ENCODE measurements at regions not wholly inside any gene's neighbourhood (a gene's known extent, or its start where the extent isn't known, plus 50 kb on each side); places are given as distances from the start of the nearest gene placed in this dataset.

- Histone ChIP-seq H3K36me3 (replicated peaks in 1 of 2; ENCODE audit: control insufficient read depth in 2 of 2, insufficient read depth in 2 of 2, low read length in 2 of 2) (no peaks in the 10 kb centered on the region), H2AK5ac (ENCODE audit: low read depth, low read length) (no peak overlapping the region), H3K4me2 (ENCODE audit: insufficient read depth, low read length, poor library complexity, severe bottlenecking) (no peak overlapping the region), H3K27me3 (ENCODE audit: control insufficient read depth in 3 of 3, insufficient read depth in 3 of 3, low read depth in 1 of 3, low read length in 3 of 3) (no peaks in the 10 kb centered on the region), H3K4me1 (ENCODE audit: control insufficient read depth in 2 of 2, insufficient read depth in 1 of 2, low read depth in 1 of 2, low read length in 2 of 2) (no peaks in the 10 kb centered on the region), H3K27ac (replicated peaks; ENCODE audit: low read length) (no peak overlapping the region), H3K18ac (ENCODE audit: low read length) (no peak overlapping the region), H3K23ac (ENCODE audit: low read depth, low read length, poor library complexity) (no peak overlapping the region), H3K79me1 (ENCODE audit: low read depth, low read length) (no peaks in the 10 kb centered on the region), H2BK15ac (ENCODE audit: low read length) (no peak overlapping the region), H2BK12ac (ENCODE audit: low read length) (no peak overlapping the region), H2AFZ (ENCODE audit: low read length) (no peak overlapping the region), H3K9me3 (replicated peaks in 1 of 2; ENCODE audit: control insufficient read depth in 2 of 2, insufficient read depth in 1 of 2, low read depth in 1 of 2, low read length in 2 of 2) (peaks cover 0 to 2% of the 10 kb centered on the region in 2 donors), H3K4me3 (ENCODE audit: low read length in 2 of 2) (no peak overlapping the region), H3K14ac (ENCODE audit: low read length) (no peak overlapping the region), H3K9ac (ENCODE audit: low read depth, low read length, poor library complexity) (no peak overlapping the region), H3K4ac (ENCODE audit: low read length) (no peak overlapping the region), H2BK120ac (ENCODE audit: low read depth, low read length) (no peak overlapping the region), H4K91ac (ENCODE audit: low read depth, low read length, poor library complexity) (no peak overlapping the region), H4K8ac (ENCODE audit: low read depth, low read length) (no peak overlapping the region), H2BK5ac (ENCODE audit: low read length) (no peak overlapping the region)
- no CpG with 5 or more reads among the region's 1 CpG for WGBS, 2 donors (ENCODE audit: extremely low coverage in 2 of 2, insufficient read length in 2 of 2, insufficient replicate concordance in 1 of 2)
- DNase-seq (ENCODE audit: low spot score), result no peak
Measured at GRCh38 chr20:39766333-39766732, 804.2 kb downstream of the DHX35 start.

DNA sequence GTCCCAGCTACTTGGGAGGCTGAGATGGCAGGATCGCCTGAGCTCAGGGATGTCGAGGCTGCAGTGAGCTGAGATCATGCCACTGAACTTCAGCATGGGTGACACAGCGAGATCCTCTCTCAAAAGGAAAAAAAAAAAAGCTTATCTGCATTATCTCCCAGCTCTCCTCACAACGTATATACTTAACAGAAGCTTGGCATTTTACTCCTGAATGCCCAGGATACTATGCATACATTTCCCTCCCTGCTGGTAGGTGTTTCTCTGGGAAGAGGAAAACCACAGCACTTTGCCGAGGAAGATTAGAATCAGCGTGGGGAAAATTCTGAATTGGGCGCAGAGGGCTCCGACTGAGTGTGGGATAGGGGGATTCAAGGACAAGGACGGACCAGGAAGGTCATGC is 800.6 kb downstream of the DHX35 start:
- Histone ChIP-seq H2BK15ac (ENCODE audit: low read length) (no peak overlapping the region), H2AK5ac (ENCODE audit: low read depth, low read length) (no peak overlapping the region), H3K27me3 (ENCODE audit: control insufficient read depth in 3 of 3, insufficient read depth in 3 of 3, low read depth in 1 of 3, low read length in 3 of 3) (no peaks in the 10 kb centered on the region), H4K8ac (ENCODE audit: low read depth, low read length) (no peak overlapping the region), H3K9ac (ENCODE audit: low read depth, low read length, poor library complexity) (no peak overlapping the region), H3K14ac (ENCODE audit: low read length) (no peak overlapping the region), H3K4me1 (ENCODE audit: control insufficient read depth in 2 of 2, insufficient read depth in 1 of 2, low read depth in 1 of 2, low read length in 2 of 2) (no peaks in the 10 kb centered on the region), H3K36me3 (replicated peaks in 1 of 2; ENCODE audit: control insufficient read depth in 2 of 2, insufficient read depth in 2 of 2, low read length in 2 of 2) (no peaks in the 10 kb centered on the region), H3K18ac (ENCODE audit: low read length) (no peak overlapping the region), H2BK5ac (ENCODE audit: low read length) (no peak overlapping the region), H3K4me2 (ENCODE audit: insufficient read depth, low read length, poor library complexity, severe bottlenecking) (no peak overlapping the region), H2BK12ac (ENCODE audit: low read length) (no peak overlapping the region), H3K9me3 (replicated peaks in 1 of 2; ENCODE audit: control insufficient read depth in 2 of 2, insufficient read depth in 1 of 2, low read depth in 1 of 2, low read length in 2 of 2) (no peaks in the 10 kb centered on the region), H4K91ac (ENCODE audit: low read depth, low read length, poor library complexity) (no peak overlapping the region), H2AFZ (ENCODE audit: low read length) (no peak overlapping the region), H3K27ac (replicated peaks; ENCODE audit: low read length) (no peak overlapping the region), H3K4me3 (ENCODE audit: low read length in 2 of 2) (no peak overlapping the region), H2BK120ac (ENCODE audit: low read depth, low read length) (no peak overlapping the region), H3K79me1 (ENCODE audit: low read depth, low read length) (no peaks in the 10 kb centered on the region), H3K23ac (ENCODE audit: low read depth, low read length, poor library complexity) (no peak overlapping the region), H3K4ac (ENCODE audit: low read length) (no peak overlapping the region)
- WGBS, 2 donors (ENCODE audit: extremely low coverage in 2 of 2, insufficient read length in 2 of 2, insufficient replicate concordance in 1 of 2), result no CpG with 5 or more reads among the region's 9 CpGs
- DNase-seq (ENCODE audit: low spot score), result no peak

DNA sequence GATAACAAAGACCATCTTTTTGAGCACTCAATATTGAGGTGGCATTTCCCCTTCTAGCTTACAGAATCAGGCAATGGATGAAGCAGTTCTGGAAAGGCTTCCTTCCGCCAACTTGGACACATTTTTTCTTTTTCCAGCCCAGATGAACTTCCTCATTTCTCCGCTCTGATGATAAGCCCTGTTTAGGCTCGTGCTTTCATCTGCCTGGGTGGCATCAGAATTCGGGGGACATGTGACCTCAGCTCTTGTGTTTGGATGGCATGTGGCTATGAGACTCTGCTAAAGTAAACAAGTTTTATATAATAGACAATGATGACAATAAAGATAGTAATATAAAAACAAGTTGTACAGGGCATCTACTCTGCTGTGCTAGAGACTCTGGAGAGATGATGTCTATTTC is 796.7 kb downstream of the DHX35 start:
- WGBS, 2 donors (ENCODE audit: extremely low coverage in 2 of 2, insufficient read length in 2 of 2, insufficient replicate concordance in 1 of 2), result no CpG with 5 or more reads among the region's 4 CpGs
- Histone ChIP-seq H3K27me3 (ENCODE audit: control insufficient read depth in 3 of 3, insufficient read depth in 3 of 3, low read depth in 1 of 3, low read length in 3 of 3) (no peaks in the 10 kb centered on the region), H3K14ac (ENCODE audit: low read length) (no peak overlapping the region), H4K8ac (ENCODE audit: low read depth, low read length) (no peak overlapping the region), H2AK5ac (ENCODE audit: low read depth, low read length) (no peak overlapping the region), H3K9ac (ENCODE audit: low read depth, low read length, poor library complexity) (no peak overlapping the region), H3K9me3 (replicated peaks in 1 of 2; ENCODE audit: control insufficient read depth in 2 of 2, insufficient read depth in 1 of 2, low read depth in 1 of 2, low read length in 2 of 2) (no peaks in the 10 kb centered on the region), H3K27ac (replicated peaks; ENCODE audit: low read length) (no peak overlapping the region), H3K23ac (ENCODE audit: low read depth, low read length, poor library complexity) (no peak overlapping the region), H4K91ac (ENCODE audit: low read depth, low read length, poor library complexity) (no peak overlapping the region), H2AFZ (ENCODE audit: low read length) (no peak overlapping the region), H2BK120ac (ENCODE audit: low read depth, low read length) (no peak overlapping the region), H3K4me3 (ENCODE audit: low read length in 2 of 2) (no peak overlapping the region), H3K4ac (ENCODE audit: low read length) (no peak overlapping the region), H2BK15ac (ENCODE audit: low read length) (no peak overlapping the region), H3K4me2 (ENCODE audit: insufficient read depth, low read length, poor library complexity, severe bottlenecking) (no peak overlapping the region), H3K79me1 (ENCODE audit: low read depth, low read length) (no peaks in the 10 kb centered on the region), H3K36me3 (replicated peaks in 1 of 2; ENCODE audit: control insufficient read depth in 2 of 2, insufficient read depth in 2 of 2, low read length in 2 of 2) (no peaks in the 10 kb centered on the region), H3K4me1 (ENCODE audit: control insufficient read depth in 2 of 2, insufficient read depth in 1 of 2, low read depth in 1 of 2, low read length in 2 of 2) (no peaks in the 10 kb centered on the region), H3K18ac (ENCODE audit: low read length) (no peak overlapping the region), H2BK12ac (ENCODE audit: low read length) (no peak overlapping the region), H2BK5ac (ENCODE audit: low read length) (no peak overlapping the region)
- DNase-seq (ENCODE audit: low spot score), result no peak

DNA sequence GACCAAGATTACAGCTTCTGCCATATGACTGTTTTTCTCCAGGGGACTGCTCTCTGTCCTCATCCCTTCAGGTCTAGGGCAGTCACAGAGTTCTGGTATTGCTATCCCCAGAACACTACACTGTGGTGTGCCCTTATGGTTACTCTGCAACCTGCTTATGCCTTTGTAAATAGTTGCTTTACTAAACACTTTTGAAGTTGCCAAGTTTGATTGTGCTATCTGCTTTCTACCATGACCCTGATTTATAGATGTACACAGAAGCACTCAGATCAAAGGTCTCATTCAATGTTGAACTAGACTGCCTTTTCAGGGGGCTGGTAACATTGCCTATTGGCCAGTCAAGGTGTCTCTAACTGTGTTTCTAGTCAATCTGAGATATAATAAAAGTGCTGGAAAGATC is 794.7 kb downstream of the DHX35 start:
- H3K27ac ChIP-seq (replicated peaks; ENCODE audit: low read length), result no peak overlapping the region
- H2AFZ ChIP-seq (ENCODE audit: low read length), result no peak overlapping the region
- DNase-seq (ENCODE audit: low spot score), result no peak

More for the DNA sequence above, 794.7 kb downstream of the DHX35 start:
- Histone ChIP-seq H3K4me1 (ENCODE audit: control insufficient read depth in 2 of 2, insufficient read depth in 1 of 2, low read depth in 1 of 2, low read length in 2 of 2) (no peaks in the 10 kb centered on the region), H4K8ac (ENCODE audit: low read depth, low read length) (no peak overlapping the region), H2BK12ac (ENCODE audit: low read length) (no peak overlapping the region), H3K4me2 (ENCODE audit: insufficient read depth, low read length, poor library complexity, severe bottlenecking) (no peak overlapping the region), H3K14ac (ENCODE audit: low read length) (no peak overlapping the region), H3K27me3 (ENCODE audit: control insufficient read depth in 3 of 3, insufficient read depth in 3 of 3, low read depth in 1 of 3, low read length in 3 of 3) (no peaks in the 10 kb centered on the region), H3K18ac (ENCODE audit: low read length) (no peak overlapping the region), H2AK5ac (ENCODE audit: low read depth, low read length) (no peak overlapping the region), H2BK120ac (ENCODE audit: low read depth, low read length) (no peak overlapping the region), H3K4me3 (ENCODE audit: low read length in 2 of 2) (no peak overlapping the region), H2BK5ac (ENCODE audit: low read length) (no peak overlapping the region), H3K23ac (ENCODE audit: low read depth, low read length, poor library complexity) (no peak overlapping the region), H3K4ac (ENCODE audit: low read length) (no peak overlapping the region), H3K9ac (ENCODE audit: low read depth, low read length, poor library complexity) (no peak overlapping the region), H3K79me1 (ENCODE audit: low read depth, low read length) (no peaks in the 10 kb centered on the region), H3K9me3 (replicated peaks in 1 of 2; ENCODE audit: control insufficient read depth in 2 of 2, insufficient read depth in 1 of 2, low read depth in 1 of 2, low read length in 2 of 2) (no peaks in the 10 kb centered on the region), H3K36me3 (replicated peaks in 1 of 2; ENCODE audit: control insufficient read depth in 2 of 2, insufficient read depth in 2 of 2, low read length in 2 of 2) (no peaks in the 10 kb centered on the region), H2BK15ac (ENCODE audit: low read length) (no peak overlapping the region), H4K91ac (ENCODE audit: low read depth, low read length, poor library complexity) (no peak overlapping the region)

Data from neuronal stem cell (in vitro differentiated cells).